Activated CD8-positive, alpha-beta memory T cell treated with anti-CD3 and anti-CD28 coated beads for 36 hours (primary cell): ENCODE measurements at regions not wholly inside any gene's neighbourhood (a gene's known extent, or its start where the extent isn't known, plus 50 kb on each side); places are given as distances from the start of the nearest gene placed in this dataset.

Experiments
- CTCF ChIA-PET: fragments of 350-600 bp; sonication (Branson Sonifier 250); formaldehyde crosslinking; loops from one replicate; lab custom pipeline; 2021; ENCODE audit warnings: antibody characterized with exemption; lab: Charles Lee
- POLR2A ChIA-PET: fragments of 350-600 bp; sonication (Branson Sonifier 250); formaldehyde crosslinking; loops from one replicate; lab custom pipeline; 2021; ENCODE audit warnings: antibody characterized with exemption; lab: Charles Lee

DNA sequence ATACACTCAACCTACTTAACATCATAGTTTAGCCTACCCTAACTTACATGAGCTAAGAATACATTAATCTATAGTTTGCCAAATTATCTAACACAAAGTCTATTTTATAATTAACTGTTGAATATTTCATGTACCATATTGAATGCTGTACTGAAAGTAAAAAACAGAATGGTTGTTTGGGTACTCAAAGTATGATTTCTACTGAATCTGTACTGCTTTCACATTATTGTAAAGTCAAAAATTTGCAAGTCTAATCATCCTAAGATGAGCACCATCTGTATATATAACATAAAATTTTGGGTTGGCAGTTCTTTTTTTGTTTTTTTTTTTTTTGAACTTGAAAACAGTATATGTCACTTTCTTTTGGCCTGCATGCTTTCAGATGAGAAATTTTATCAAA lies 1212.6 kb downstream of the SLITRK5 start:
- ChIA-PET CTCF (no interaction called here), POLR2A (no interaction called here)

DNA sequence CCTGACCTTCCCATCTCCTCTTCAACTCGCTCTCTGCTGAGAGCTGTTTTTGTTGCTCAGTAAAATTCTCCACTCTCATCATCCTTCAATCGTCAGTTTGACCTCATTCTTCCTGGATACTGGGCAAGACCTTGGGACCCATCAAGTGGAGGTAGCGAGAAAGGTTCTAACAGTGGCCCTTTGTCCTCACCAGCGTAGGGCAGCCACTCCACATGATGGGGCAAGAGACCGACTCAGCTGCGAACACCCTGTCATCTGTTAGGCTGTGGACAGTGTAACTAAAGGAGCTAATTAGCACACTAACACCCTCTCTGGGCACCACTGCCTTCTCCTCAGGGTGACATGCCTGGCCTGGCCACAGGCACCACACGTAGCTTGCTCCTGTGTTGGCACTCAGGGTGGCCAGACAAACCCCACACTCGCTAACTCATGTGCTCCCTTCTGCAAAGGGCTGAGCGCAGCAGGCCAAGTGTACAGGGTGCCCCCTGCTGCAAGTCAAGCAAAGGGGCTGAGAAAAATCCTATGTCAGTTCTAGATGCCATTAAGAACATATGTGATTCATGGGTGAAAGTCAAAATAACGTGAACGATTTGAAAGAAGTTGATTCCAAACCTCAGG lies 1216.0 kb downstream of the SLITRK5 start:
- POLR2A ChIA-PET, result no interaction called here
- CTCF ChIA-PET, result no interaction called here

- ChIA-PET POLR2A (no interaction called here), CTCF (no interaction called here)
These were observed 1224.2 kb downstream of the SLITRK5 start for GRCh38 chr13:88895261-88895941.

DNA sequence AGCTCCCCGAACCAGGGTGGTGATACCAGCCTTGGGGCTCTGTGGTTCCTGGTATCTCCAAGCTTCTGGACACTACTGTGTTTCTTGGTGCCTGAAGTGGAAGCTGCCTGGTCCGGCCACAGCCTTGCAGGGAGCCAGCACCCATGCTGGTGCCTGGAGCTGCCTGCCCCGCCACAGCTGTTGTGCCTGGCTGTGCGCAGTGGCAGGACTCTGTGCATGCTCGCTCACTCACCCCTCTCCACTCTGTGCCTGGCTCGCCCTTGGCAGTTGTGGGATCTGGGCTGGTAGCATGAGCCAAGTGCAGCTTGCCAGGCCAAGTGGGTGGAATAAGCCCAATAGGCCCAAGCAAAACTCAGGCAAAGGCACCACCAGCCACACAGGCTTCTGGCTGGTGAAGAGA lies 1225.3 kb downstream of the SLITRK5 start:
- CTCF ChIA-PET, result no interaction called here
- POLR2A ChIA-PET, result no interaction called here

DNA sequence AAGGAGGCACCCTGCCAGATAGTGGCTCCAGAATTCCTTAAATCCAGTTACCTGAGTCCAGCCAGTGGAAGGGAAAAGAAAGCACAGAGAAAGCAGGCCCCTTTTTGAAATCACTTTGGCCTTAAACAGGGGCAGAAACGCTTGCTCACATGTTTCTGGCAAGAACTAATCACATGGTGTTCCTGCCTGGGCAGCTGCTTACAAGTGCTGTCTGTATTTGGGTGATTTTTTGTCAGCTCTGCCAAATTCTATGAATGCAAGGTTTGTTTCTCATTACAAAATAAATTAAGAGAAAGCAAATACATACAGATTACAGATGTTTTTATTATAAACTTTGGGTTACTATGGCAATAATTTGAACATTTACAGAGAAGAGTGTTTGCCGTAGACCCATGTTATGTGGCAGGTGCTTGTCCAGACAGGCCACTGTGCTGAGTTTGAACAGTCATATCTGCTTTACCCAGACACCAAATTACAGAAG lies 1237.8 kb downstream of the SLITRK5 start:
- CTCF ChIA-PET, result no interaction called here

GRCh38 chr13:88919970-88920628 lies 1248.9 kb downstream of the SLITRK5 start:
- CTCF ChIA-PET, result no interaction called here
- POLR2A ChIA-PET, result no interaction called here

More for the DNA sequence above, 1237.8 kb downstream of the SLITRK5 start:
- POLR2A ChIA-PET, result no interaction called here

GRCh38 chr13:88925954-88926353 lies 1254.8 kb downstream of the SLITRK5 start:
- ChIA-PET POLR2A (no interaction called here), CTCF (no interaction called here)

DNA sequence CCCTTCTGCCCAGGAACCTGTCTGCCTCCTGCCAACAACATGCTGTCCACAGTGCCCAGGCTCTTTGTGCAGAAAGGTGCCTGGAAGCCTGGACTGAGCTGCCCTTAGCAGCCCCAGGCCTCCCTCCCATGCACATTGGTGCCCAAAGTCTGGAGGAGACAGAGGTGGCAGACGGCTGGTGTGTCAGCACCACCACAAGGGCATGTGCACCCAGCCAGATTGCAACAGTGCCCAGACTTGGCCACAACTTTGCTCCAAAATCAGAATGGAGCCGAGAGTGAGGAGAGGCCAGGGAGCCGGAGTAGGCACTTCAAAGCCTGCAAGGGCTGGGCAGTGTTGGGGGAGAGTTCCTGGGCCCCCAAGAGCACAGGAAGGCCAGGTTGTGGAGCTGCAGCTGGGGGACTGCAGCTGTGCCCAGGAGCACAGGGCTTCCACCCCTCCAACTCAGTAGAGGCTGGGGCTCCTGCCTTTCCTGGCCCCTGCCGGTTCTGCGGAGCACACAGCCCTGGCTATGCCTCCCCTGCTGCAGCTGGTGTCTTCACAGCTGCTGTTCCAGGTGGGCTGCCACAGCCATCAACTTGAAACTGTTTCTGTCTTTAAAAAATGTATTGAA lies 1255.8 kb downstream of the SLITRK5 start:
- ChIA-PET POLR2A (no interaction called here), CTCF (no interaction called here)

DNA sequence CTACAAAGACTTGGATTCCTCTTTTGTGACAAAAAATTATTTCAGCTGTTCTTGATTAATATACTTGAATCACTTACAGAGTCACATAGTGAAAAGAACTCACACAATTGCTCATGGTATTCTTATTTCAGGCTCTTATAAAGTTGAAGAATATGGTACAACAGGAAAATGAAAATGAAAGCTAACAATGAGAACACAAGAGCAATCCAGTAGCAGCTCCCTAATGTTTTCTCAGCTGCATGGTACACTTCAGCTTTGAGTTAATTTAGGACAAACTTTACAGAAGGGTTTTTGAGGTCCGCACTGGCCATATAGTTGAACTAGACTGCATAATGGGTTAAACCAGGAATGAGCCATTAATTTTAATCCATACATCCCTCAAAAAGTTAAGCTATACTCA lies 1261.8 kb downstream of the SLITRK5 start:
- CTCF ChIA-PET, result no interaction called here

GRCh38 chr13:88937384-88937783 lies 1266.2 kb downstream of the SLITRK5 start:
- CTCF ChIA-PET, result no interaction called here
- POLR2A ChIA-PET, result interaction anchor here (0.6 kb wide), 1 partner anchor 1540 kb away, joined by 3 read pairs; no protein-coding TSS in a partner anchor

More for the DNA sequence above, 1261.8 kb downstream of the SLITRK5 start:
- POLR2A ChIA-PET, result no interaction called here

GRCh38 chr13:88945793-88946192 lies 1274.6 kb downstream of the SLITRK5 start:
- CTCF ChIA-PET, result no interaction called here

DNA sequence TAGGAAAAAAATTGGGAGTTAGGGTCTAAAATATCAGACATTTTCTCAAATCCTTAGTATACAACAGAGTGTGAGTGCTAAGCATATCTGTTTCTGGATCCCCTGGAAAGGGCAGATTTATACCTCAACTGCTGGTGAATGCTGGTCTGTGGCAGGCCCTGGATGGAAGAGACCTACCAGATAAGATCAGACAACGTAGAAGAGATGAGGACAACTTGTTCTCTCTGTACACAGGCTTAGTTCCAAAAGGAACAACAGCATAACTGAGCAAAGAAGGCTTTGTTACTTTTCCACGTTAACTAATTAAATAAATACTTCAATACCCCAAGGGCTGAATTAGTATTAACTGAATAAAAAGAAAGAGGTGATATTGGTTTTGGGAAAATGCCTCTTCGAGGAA lies 1277.3 kb downstream of the SLITRK5 start:
- POLR2A ChIA-PET, result no interaction called here
- CTCF ChIA-PET, result no interaction called here

More at GRCh38 chr13:88945793-88946192, 1274.6 kb downstream of the SLITRK5 start:
- POLR2A ChIA-PET, result no interaction called here

DNA sequence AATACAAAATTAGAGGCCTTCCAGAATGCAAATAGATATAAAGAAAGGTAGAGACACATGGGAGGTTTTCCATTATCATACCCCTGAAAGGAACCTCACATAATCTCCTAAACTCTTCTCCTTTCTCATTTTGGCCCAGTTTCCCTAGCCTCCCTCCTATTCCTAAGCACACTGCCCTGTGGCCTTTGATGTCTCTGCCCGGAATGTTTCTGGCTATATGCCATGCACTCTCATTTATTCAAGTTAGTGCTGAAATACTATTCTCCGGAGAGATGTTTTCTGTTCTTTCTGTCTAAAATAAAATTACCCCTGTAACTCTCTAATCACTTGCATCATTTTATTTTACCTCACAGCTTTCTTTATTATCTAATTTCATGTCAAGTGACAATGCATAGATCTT lies 1287.7 kb downstream of the SLITRK5 start:
- POLR2A ChIA-PET, result no interaction called here

GRCh38 chr13:88976466-88976865 lies 1305.3 kb downstream of the SLITRK5 start:
- ChIA-PET POLR2A (no interaction called here), CTCF (no interaction called here)

More for the DNA sequence above, 1287.7 kb downstream of the SLITRK5 start:
- CTCF ChIA-PET, result no interaction called here

GRCh38 chr13:88978607-88979006 lies 1307.4 kb downstream of the SLITRK5 start:
- CTCF ChIA-PET, result no interaction called here
- POLR2A ChIA-PET, result no interaction called here

GRCh38 chr13:88979465-88980175 lies 1308.4 kb downstream of the SLITRK5 start:
- ChIA-PET POLR2A (no interaction called here), CTCF (no interaction called here)

GRCh38 chr13:89003656-89004055 lies 1332.5 kb downstream of the SLITRK5 start:
- CTCF ChIA-PET, result no interaction called here
- POLR2A ChIA-PET, result no interaction called here

- POLR2A ChIA-PET, result no interaction called here
These were observed 1340.4 kb downstream of the SLITRK5 start for GRCh38 chr13:89011615-89012014.

GRCh38 chr13:89027694-89028306 lies 1356.6 kb downstream of the SLITRK5 start:
- POLR2A ChIA-PET, result no interaction called here
- CTCF ChIA-PET, result no interaction called here

More at GRCh38 chr13:89011615-89012014, 1340.4 kb downstream of the SLITRK5 start:
- CTCF ChIA-PET, result no interaction called here
